Lower lobe of right lung (tissue), 2 donors: ENCODE measurements at regions not wholly inside any gene's neighbourhood (a gene's known extent, or its start where the extent isn't known, plus 50 kb on each side); places are given as distances from the start of the nearest gene placed in this dataset.

Experiments
- ATAC-seq, 2 donors: fragments of 200-7000 bp; cut with Tn5 transposase; one replicate each; pipeline ENCODE4 v1.9.1; 2020 to 2022; ENCODE audit warnings: mild to moderate bottlenecking in 2 of 2, moderate library complexity in 2 of 2
- DNase-seq: peaks from one replicate; pipeline ENCODE4 v3.0.0-alpha.2; 2020
- H3K27ac ChIP-seq: fragments of 200-600 bp; one replicate; pipeline ENCODE4 v1.8.0; 2022
- H3K27me3 ChIP-seq: fragments of 200-600 bp; one replicate; pipeline ENCODE4 v1.8.0; 2022; ENCODE audit warnings: low read depth
- H3K36me3 ChIP-seq: fragments of 200-600 bp; one replicate; pipeline ENCODE4 v1.8.0; 2022; ENCODE audit warnings: mild to moderate bottlenecking
- H3K4me1 ChIP-seq: fragments of 200-600 bp; one replicate; pipeline ENCODE4 v1.8.0; 2022
- H3K4me3 ChIP-seq: fragments of 200-600 bp; one replicate; pipeline ENCODE4 v1.8.0; 2022; ENCODE audit warnings: mild to moderate bottlenecking
- H3K9me3 ChIP-seq: fragments of 200-600 bp; one replicate; pipeline ENCODE4 v1.8.0; 2022
- intact Hi-C: fragments of 100-400 bp; cut with DNase I; formaldehyde crosslinking; loops from one replicate; pipeline ENCODE4 v1.11.0; 2022
- TF ChIP-seq, protein P1 (sequence below): fragments of 200-600 bp; IDR thresholded peaks from one replicate; pipeline ENCODE4 v1.8.0; 2022; ENCODE audit warnings: antibody characterized with exemption, mild to moderate bottlenecking
- donor health status: DM: no; HTN: yes; CAD: no; lungs with severe emphysema.

DNA sequence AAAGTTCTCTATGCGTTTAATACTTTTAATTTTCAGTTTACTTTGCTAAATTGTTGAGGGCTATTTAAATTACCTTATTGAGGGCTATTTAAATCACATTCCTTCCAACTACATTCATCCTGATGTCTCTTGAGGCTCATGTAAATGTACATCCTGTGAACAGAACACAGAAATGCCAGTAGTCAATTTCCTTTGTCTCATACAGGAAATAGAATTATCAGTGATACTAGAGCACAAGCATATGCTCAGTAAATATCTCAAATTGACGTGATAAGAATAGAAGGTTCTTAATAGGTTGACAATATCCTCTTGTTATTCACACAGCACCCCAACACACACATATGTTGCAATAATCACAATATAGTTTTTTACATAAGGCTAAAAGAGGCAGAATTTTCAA, 449.0 kb downstream of the CYLC2 start:
- no peaks in the 10 kb centered on the region for H3K27me3 ChIP-seq
- H3K27ac ChIP-seq: no peak overlapping the region
- TF ChIP-seq, protein P1, sequence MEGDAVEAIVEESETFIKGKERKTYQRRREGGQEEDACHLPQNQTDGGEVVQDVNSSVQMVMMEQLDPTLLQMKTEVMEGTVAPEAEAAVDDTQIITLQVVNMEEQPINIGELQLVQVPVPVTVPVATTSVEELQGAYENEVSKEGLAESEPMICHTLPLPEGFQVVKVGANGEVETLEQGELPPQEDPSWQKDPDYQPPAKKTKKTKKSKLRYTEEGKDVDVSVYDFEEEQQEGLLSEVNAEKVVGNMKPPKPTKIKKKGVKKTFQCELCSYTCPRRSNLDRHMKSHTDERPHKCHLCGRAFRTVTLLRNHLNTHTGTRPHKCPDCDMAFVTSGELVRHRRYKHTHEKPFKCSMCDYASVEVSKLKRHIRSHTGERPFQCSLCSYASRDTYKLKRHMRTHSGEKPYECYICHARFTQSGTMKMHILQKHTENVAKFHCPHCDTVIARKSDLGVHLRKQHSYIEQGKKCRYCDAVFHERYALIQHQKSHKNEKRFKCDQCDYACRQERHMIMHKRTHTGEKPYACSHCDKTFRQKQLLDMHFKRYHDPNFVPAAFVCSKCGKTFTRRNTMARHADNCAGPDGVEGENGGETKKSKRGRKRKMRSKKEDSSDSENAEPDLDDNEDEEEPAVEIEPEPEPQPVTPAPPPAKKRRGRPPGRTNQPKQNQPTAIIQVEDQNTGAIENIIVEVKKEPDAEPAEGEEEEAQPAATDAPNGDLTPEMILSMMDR: no peak
- ATAC-seq: no peak
- intact Hi-C loops: no loop called here
- DNase-seq: no peak
- no peaks in the 10 kb centered on the region for H3K4me1 ChIP-seq
- no peaks in the 10 kb centered on the region for H3K36me3 ChIP-seq
- no peaks in the 10 kb centered on the region for H3K9me3 ChIP-seq
- H3K4me3 ChIP-seq: no peak overlapping the region

DNA sequence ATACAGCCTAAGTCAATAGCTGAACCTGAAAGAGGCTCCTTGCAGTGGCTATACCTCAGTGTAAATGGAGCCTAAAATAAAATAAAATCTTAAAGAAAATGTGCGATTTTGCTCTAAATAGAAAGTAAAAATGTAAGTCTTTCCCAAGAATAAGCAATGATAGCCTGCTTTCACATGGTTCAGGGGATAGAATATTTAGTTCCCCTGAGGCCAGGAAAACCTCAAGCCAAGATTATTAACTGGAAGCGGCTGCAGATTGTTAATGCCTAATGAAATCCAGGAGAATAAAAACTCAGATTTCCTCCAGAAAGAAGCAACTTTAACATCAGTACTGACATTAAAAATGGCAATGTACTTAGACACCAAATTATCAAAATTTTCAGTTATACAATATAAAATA, 463.7 kb downstream of the CYLC2 start:
- H3K4me1 ChIP-seq: no peaks in the 10 kb centered on the region
- H3K27me3 ChIP-seq: no peaks in the 10 kb centered on the region
- no peaks in the 10 kb centered on the region for H3K36me3 ChIP-seq
- no peak overlapping the region for H3K27ac ChIP-seq
- no peaks in the 10 kb centered on the region for H3K9me3 ChIP-seq
- no peak overlapping the region for H3K4me3 ChIP-seq
- ATAC-seq (no peak), DNase-seq (no peak)
- intact Hi-C loops: no loop called here
- TF ChIP-seq, protein P1: no peak

DNA sequence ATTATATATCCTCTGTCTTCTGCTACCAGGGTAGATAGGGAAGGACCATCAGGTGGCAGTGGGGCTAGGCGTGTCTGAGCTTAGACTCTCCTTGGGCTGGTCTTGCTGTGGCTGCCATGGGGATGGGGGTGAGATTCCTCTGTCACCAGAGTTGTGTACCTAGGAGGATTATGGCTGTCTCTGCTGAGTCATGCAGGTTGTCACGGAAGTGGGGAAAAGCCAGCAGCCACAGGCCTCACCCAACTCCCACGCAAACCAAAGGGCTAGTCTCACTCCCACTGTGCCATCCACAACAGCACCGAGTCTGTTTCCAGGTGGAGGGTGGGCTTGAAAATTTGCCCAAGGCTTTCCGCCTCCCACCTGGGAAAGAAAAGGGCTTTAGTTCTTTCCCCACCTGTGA, 476.1 kb downstream of the CYLC2 start:
- Histone ChIP-seq H3K9me3 (no peaks in the 10 kb centered on the region), H3K27ac (no peak overlapping the region), H3K36me3 (no peaks in the 10 kb centered on the region), H3K4me1 (no peaks in the 10 kb centered on the region), H3K27me3 (no peaks in the 10 kb centered on the region), H3K4me3 (no peak overlapping the region)
- DNase-seq (no peak), ATAC-seq (no peak)
- TF ChIP-seq, protein P1: no peak
- intact Hi-C loops: no loop called here

DNA sequence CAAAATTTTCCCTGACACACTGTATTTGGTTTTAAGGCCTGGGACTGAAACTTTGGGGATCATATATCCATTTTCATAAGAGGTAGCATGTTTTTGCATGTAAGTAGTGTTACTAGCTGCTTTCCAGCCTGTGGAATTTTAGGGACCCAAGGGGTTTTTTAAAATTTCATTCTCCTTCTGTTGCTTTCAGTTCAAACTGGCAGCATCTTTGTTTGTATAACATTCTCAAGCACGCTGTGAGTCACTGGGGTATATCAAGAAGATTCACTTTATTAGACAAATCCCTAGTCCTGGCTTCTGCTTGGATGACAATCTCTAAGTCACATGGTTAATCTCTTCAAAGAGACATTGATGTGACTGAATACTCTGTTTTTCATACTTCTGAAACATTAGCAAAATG, 479.0 kb downstream of the CYLC2 start:
- TF ChIP-seq, protein P1: no peak
- Histone ChIP-seq H3K27ac (no peak overlapping the region), H3K4me1 (no peaks in the 10 kb centered on the region), H3K9me3 (no peaks in the 10 kb centered on the region), H3K36me3 (no peaks in the 10 kb centered on the region), H3K27me3 (no peaks in the 10 kb centered on the region), H3K4me3 (no peak overlapping the region)
- DNase-seq (no peak), ATAC-seq (no peak)
- intact Hi-C loops: no loop called here

DNA sequence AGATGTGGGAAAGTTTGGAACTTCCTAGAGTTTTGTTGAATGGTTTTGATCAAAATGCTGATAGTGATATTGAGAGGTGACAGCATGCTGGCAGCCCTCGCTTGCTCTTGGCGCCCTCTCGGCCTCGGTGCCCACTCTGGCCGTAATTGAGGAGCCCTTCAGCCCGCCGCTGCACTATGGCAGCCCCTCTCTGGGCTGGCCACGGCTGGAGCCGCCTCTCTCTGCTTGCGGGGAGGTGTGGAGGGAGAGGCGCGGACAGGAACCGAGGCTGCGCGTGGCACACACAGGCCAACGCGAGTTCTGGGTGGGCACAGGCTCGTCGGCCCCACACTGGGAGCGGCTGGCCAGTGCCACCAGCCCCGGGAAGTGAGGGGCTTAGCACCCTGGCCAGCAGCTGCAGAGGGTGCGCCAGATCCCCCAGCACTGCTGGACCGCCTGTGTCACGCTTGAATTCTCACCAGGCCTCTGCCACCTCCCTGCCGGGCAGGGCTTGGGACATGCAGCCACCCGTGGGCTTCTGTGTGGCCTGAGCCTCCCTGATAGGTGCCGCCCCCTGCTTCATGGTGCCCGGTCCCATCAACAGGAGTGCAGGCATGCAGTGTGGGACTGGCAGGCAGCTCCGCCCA, 488.5 kb downstream of the CYLC2 start:
- H3K36me3 ChIP-seq: no peaks in the 10 kb centered on the region
- intact Hi-C loops: no loop called here
- TF ChIP-seq, protein P1: no peak
- no peak overlapping the region for H3K27ac ChIP-seq
- DNase-seq: no peak
- no peaks in the 10 kb centered on the region for H3K9me3 ChIP-seq
- ATAC-seq: no peak
- no peak overlapping the region for H3K4me3 ChIP-seq
- no peaks in the 10 kb centered on the region for H3K4me1 ChIP-seq
- H3K27me3 ChIP-seq: no peaks in the 10 kb centered on the region

DNA sequence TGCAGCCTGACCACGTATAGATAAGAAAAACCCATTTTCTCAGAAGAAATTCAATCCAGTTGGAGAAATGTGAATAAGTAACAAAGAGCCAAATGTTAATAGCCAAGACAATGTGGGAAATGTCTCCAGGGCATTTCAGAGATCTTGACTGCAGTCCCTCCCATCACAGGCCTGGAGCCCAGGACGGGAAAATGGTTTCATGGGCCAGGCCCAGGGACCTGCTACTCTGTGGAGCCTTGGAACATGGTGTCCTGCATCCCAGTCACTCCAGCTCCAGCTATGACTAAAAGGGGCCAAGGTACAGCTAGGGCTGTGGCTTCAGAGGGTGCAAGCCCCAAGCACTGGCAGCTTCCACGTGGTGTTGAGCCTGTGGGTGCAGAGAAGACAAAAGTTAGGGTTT, 490.0 kb downstream of the CYLC2 start:
- no peaks in the 10 kb centered on the region for H3K27me3 ChIP-seq
- DNase-seq (no peak), ATAC-seq (no peak)
- intact Hi-C loops: no loop called here
- H3K36me3 ChIP-seq: no peaks in the 10 kb centered on the region
- H3K9me3 ChIP-seq: no peaks in the 10 kb centered on the region
- no peak overlapping the region for H3K4me3 ChIP-seq
- no peaks in the 10 kb centered on the region for H3K4me1 ChIP-seq
- H3K27ac ChIP-seq: no peak overlapping the region
- TF ChIP-seq, protein P1: no peak
